GM12875 (cell line): ENCODE measurements at regions not wholly inside any gene's neighbourhood (a gene's known extent, or its start where the extent isn't known, plus 50 kb on each side); places are given as distances from the start of the nearest gene placed in this dataset.

Experiments used
- H3K4me3 ChIP-seq: one replicate; pipeline ENCODE4 v1.5.1; 2011; ENCODE audit warnings: low read depth, low read length, control low read depth
- CTCF ChIP-seq: IDR thresholded peaks from 2 replicates; pipeline ENCODE4 v1.5.1; 2011; ENCODE audit warnings: low read depth, mild to moderate bottlenecking, control low read depth, inconsistent platforms, low read length, moderate library complexity, borderline replicate concordance; ENCODE audit not compliant: insufficient read depth

- H3K4me3 ChIP-seq, result no peak overlapping the region
- no peak for TF ChIP-seq CTCF
Measured at GRCh38 chr1:60908159-60908558, 174.2 kb upstream of the NFIA start.

- H3K4me3 ChIP-seq, result no peak overlapping the region
- TF ChIP-seq CTCF, result no peak
Measured at GRCh38 chr1:60906526-60906925, 175.8 kb upstream of the NFIA start.

GRCh38 chr1:60906039-60906438 is 176.3 kb upstream of the NFIA start:
- no peak for TF ChIP-seq CTCF
- no peak overlapping the region for H3K4me3 ChIP-seq

GRCh38 chr1:60904099-60904851 is 178.1 kb upstream of the NFIA start:
- H3K4me3 ChIP-seq, result no peak overlapping the region
- TF ChIP-seq CTCF, result no peak

GRCh38 chr1:60903591-60903990 is 178.8 kb upstream of the NFIA start:
- no peak for TF ChIP-seq CTCF
- H3K4me3 ChIP-seq, result no peak overlapping the region

GRCh38 chr1:60899464-60899863 is 182.9 kb upstream of the NFIA start:
- H3K4me3 ChIP-seq, result no peak overlapping the region
- TF ChIP-seq CTCF, result no peak

- no peak overlapping the region for H3K4me3 ChIP-seq
- TF ChIP-seq CTCF, result no peak
Measured at GRCh38 chr1:60898987-60899386, 183.4 kb upstream of the NFIA start.
